H1 (cell line): ENCODE measurements at regions not wholly inside any gene's neighbourhood (a gene's known extent, or its start where the extent isn't known, plus 50 kb on each side); places are given as distances from the start of the nearest gene placed in this dataset.

Experiments
- CTCF ChIA-PET: fragments of 300-600 bp; sonication (Branson Sonifier 250); formaldehyde crosslinking; loops from one replicate; lab custom pipeline; 2021; ENCODE audit not compliant: partially characterized antibody; lab: Charles Lee
- POLR2A ChIA-PET: fragments of 300-600 bp; sonication (Branson Sonifier 250); formaldehyde crosslinking; loops from one replicate; lab custom pipeline; 2021; ENCODE audit warnings: inconsistent platforms; ENCODE audit not compliant: partially characterized antibody; lab: Charles Lee
- DNase-seq, 2 experiments: peaks; one replicate each; pipeline versions ENCODE4 v3.0.0 to v3.0.0-alpha.2; 2010 to 2022; ENCODE audit warnings: low spot score in 2 of 2, low read depth in 1 of 2, mixed read lengths in 1 of 2
- FAIRE-seq: peaks from 2 replicates; lab custom pipeline; 2011; peaks lifted over from hg19 to GRCh38; lab: Jason Lieb, UNC
- H2AFZ ChIP-seq: 2 replicates; pipeline ENCODE4 v1.8.1; 2012; ENCODE audit warnings: low read length, inconsistent platforms
- H2AK5ac ChIP-seq: 2 replicates; pipeline ENCODE4 v1.6.1; 2013; ENCODE audit warnings: low read depth, low read length
- H2BK120ac ChIP-seq: replicated peaks from 2 replicates; pipeline ENCODE3; 2013; ENCODE audit warnings: low read depth, low read length, inconsistent platforms
- H2BK12ac ChIP-seq: 2 replicates; pipeline ENCODE4 v1.6.1; 2013; ENCODE audit warnings: low read depth, low read length
- H2BK15ac ChIP-seq: 2 replicates; pipeline ENCODE4 v1.6.1; 2013; ENCODE audit warnings: low read length
- H2BK20ac ChIP-seq: 2 replicates; pipeline ENCODE4 v1.6.1; 2013; ENCODE audit warnings: low read length
- H2BK5ac ChIP-seq: 2 replicates; pipeline ENCODE4 v1.6.1; 2013; ENCODE audit warnings: low read depth, low read length
- H3K14ac ChIP-seq: 2 replicates; pipeline ENCODE4 v1.6.1; 2013; ENCODE audit warnings: inconsistent platforms; ENCODE audit not compliant: insufficient read length
- H3K18ac ChIP-seq: 2 replicates; pipeline ENCODE4 v1.6.1; 2013; ENCODE audit warnings: low read length; ENCODE audit errors: extremely low read depth
- H3K23ac ChIP-seq: 2 replicates; pipeline ENCODE4 v1.6.1; 2013; ENCODE audit warnings: inconsistent platforms; ENCODE audit not compliant: insufficient read length
- H3K23me2 ChIP-seq: 2 replicates; pipeline ENCODE4 v1.6.1; 2013; ENCODE audit warnings: low read depth, low read length
- H3K27ac ChIP-seq: 2 replicates; pipeline ENCODE4 v1.6.1; 2011; ENCODE audit warnings: low read depth, low read length, inconsistent platforms
- H3K27me3 ChIP-seq, 4 experiments: replicated peaks in 1 of 4; 1 replicate in 1 of 4; 2 replicates in 3 of 4; pipeline versions ENCODE4 v1.6.1 to v1.8.1; 2011 to 2013; ENCODE audit warnings: low read length in 3 of 4, mild to moderate bottlenecking in 3 of 4, inconsistent platforms in 2 of 4, mixed read lengths in 2 of 4, moderate library complexity in 1 of 4; ENCODE audit not compliant: control insufficient read depth in 3 of 4, insufficient read depth in 3 of 4; ENCODE audit errors: extremely low read depth in 1 of 4
- H3K36me3 ChIP-seq, 4 experiments: 2 replicates each; pipeline versions ENCODE4 v1.6.1 to v1.8.1; 2011 to 2013; ENCODE audit warnings: mild to moderate bottlenecking in 4 of 4, low read length in 3 of 4, moderate library complexity in 2 of 4, control low read depth in 1 of 4, inconsistent platforms in 1 of 4; ENCODE audit not compliant: insufficient read depth in 4 of 4, control insufficient read depth in 2 of 4
- H3K4ac ChIP-seq: replicated peaks from 2 replicates; pipeline ENCODE3; 2013; ENCODE audit warnings: low read length, low read depth, mixed read lengths, inconsistent platforms; ENCODE audit not compliant: insufficient read length
- H3K4me1 ChIP-seq, 4 experiments: replicated peaks in 1 of 4; 1 replicate in 1 of 4; 2 replicates in 3 of 4; pipeline versions ENCODE4 v1.6.1 to v1.8.1; 2011 to 2013; ENCODE audit warnings: low read length in 3 of 4, inconsistent platforms in 2 of 4, mixed read lengths in 1 of 4; ENCODE audit not compliant: insufficient read depth in 4 of 4, control insufficient read depth in 3 of 4
- H3K4me2 ChIP-seq, 2 experiments: 2 replicates each; pipeline versions ENCODE4 v1.6.1 to v1.8.1; 2011 to 2013; ENCODE audit warnings: low read depth in 2 of 2, low read length in 2 of 2, control low read depth in 1 of 2, inconsistent platforms in 1 of 2, mild to moderate bottlenecking in 1 of 2; ENCODE audit not compliant: insufficient read depth in 1 of 2
- H3K4me3 ChIP-seq, 4 experiments: fragments of 200-600, 300-600 bp in 1 of 4; sonication (generic), shearing (Covaris generic), sonication (Bioruptor Twin) in 1 of 4; 2 replicates each; pipeline versions ENCODE4 v1.5.1 to v1.8.1; 2011 to 2016; ENCODE audit warnings: low read length in 4 of 4, low read depth in 3 of 4, control low read depth in 2 of 4, inconsistent platforms in 2 of 4, mild to moderate bottlenecking in 2 of 4, mixed read lengths in 1 of 4, moderate library complexity in 1 of 4; ENCODE audit not compliant: insufficient read depth in 2 of 4; ENCODE audit errors: extremely low read depth in 1 of 4
- H3K56ac ChIP-seq: replicated peaks from 2 replicates; pipeline ENCODE3; 2013; ENCODE audit warnings: low read depth, mild to moderate bottlenecking, mixed read lengths, low read length, inconsistent platforms; ENCODE audit not compliant: insufficient read length
- H3K79me1 ChIP-seq: 2 replicates; pipeline ENCODE4 v1.6.1; 2013; ENCODE audit warnings: low read depth, low read length, control low read depth
- H3K79me2 ChIP-seq, 2 experiments: 2 replicates each; pipeline versions ENCODE4 v1.6.1 to v1.8.1; 2012 to 2013; ENCODE audit warnings: low read length in 2 of 2, mild to moderate bottlenecking in 2 of 2, inconsistent platforms in 1 of 2; ENCODE audit not compliant: insufficient read depth in 2 of 2, control insufficient read depth in 1 of 2
- H3K9ac ChIP-seq, 4 experiments: replicated peaks in 1 of 4; 1 replicate in 1 of 4; 2 replicates in 3 of 4; pipeline versions ENCODE4 v1.6.1 to v1.8.1; 2011 to 2013; ENCODE audit warnings: low read depth in 3 of 4, low read length in 3 of 4, control low read depth in 2 of 4, mild to moderate bottlenecking in 2 of 4, moderate library complexity in 2 of 4, inconsistent platforms in 1 of 4; ENCODE audit errors: extremely low read depth in 1 of 4
- H3K9me3 ChIP-seq, 2 experiments: 2 replicates each; pipeline versions ENCODE4 v1.6.1 to v1.8.1; 2012 to 2013; ENCODE audit warnings: mild to moderate bottlenecking in 2 of 2, moderate library complexity in 2 of 2, control low read depth in 1 of 2, inconsistent platforms in 1 of 2, low read depth in 1 of 2, low read length in 1 of 2, mixed read lengths in 1 of 2; ENCODE audit not compliant: insufficient read depth in 2 of 2
- H4K20me1 ChIP-seq, 2 experiments: replicated peaks in 1 of 2; 2 replicates each; pipeline versions ENCODE3 to v1.8.1; 2011 to 2013; ENCODE audit warnings: inconsistent platforms in 2 of 2, low read length in 2 of 2, mild to moderate bottlenecking in 1 of 2; ENCODE audit not compliant: insufficient read depth in 2 of 2, control insufficient read depth in 1 of 2
- H4K5ac ChIP-seq: 2 replicates; pipeline ENCODE4 v1.6.1; 2013; ENCODE audit warnings: low read length, low read depth, mixed read lengths, inconsistent platforms; ENCODE audit not compliant: insufficient read length
- H4K8ac ChIP-seq: 2 replicates; pipeline ENCODE4 v1.8.0; 2013; ENCODE audit warnings: mild to moderate bottlenecking, moderate library complexity, low read length, inconsistent platforms; ENCODE audit not compliant: insufficient read depth; ENCODE audit errors: extremely low read depth
- H4K91ac ChIP-seq: replicated peaks from 2 replicates; pipeline ENCODE3; 2013; ENCODE audit warnings: low read length, mixed read lengths, inconsistent platforms; ENCODE audit not compliant: insufficient read length
- CREB1 ChIP-seq: IDR thresholded peaks from 2 replicates; pipeline ENCODE4 v1.6.1; 2012; ENCODE audit warnings: inconsistent platforms
- CTBP2 ChIP-seq: IDR thresholded peaks from 2 replicates; pipeline ENCODE4 v1.7.0; 2011; ENCODE audit warnings: borderline replicate concordance, mild to moderate bottlenecking, moderate library complexity, mixed read lengths, low read length; ENCODE audit not compliant: insufficient read depth, insufficient read length
- EGR1 ChIP-seq: IDR thresholded peaks from 2 replicates; pipeline ENCODE4 v1.6.1; 2011; ENCODE audit warnings: low read depth, low read length, borderline replicate concordance
- GABPA ChIP-seq: IDR thresholded peaks from 2 replicates; pipeline ENCODE4 v1.6.1; 2011; ENCODE audit warnings: mild to moderate bottlenecking, low read length, moderate library complexity, borderline replicate concordance; ENCODE audit not compliant: insufficient read depth
- MAFK ChIP-seq: IDR thresholded peaks from 2 replicates; pipeline ENCODE4 v1.6.1; 2012; ENCODE audit warnings: low read depth, mild to moderate bottlenecking, improper control_type of control experiment, low read length
- MAX ChIP-seq: IDR thresholded peaks from 2 replicates; pipeline ENCODE4 v1.6.1; 2012; ENCODE audit warnings: inconsistent platforms
- PHF8 ChIP-seq: fragments of 200-600 bp; sonication (generic); conservative IDR thresholded peaks from 2 replicates; pipeline ENCODE4 v1.7.1; 2012; ENCODE audit warnings: low read depth, mild to moderate bottlenecking, inconsistent platforms, low read length, moderate library complexity
- SUZ12 ChIP-seq: fragments of 200-600 bp; sonication (generic); IDR thresholded peaks from 2 replicates; pipeline ENCODE4 v1.6.1; 2012; ENCODE audit warnings: mild to moderate bottlenecking, inconsistent platforms, low read length, moderate library complexity, mixed read lengths
- TAF7 ChIP-seq: optimal IDR thresholded peaks from 2 replicates; pipeline ENCODE3; 2011; ENCODE audit warnings: low read depth, mild to moderate bottlenecking, inconsistent platforms, low read length, moderate library complexity, borderline replicate concordance
- TCF12 ChIP-seq: IDR thresholded peaks from 2 replicates; pipeline ENCODE4 v1.6.1; 2011; ENCODE audit warnings: low read depth, mild to moderate bottlenecking, low read length
- TEAD4 ChIP-seq: IDR thresholded peaks from 2 replicates; pipeline ENCODE4 v1.6.1; 2012; ENCODE audit warnings: low read depth, low read length, inconsistent platforms, mixed read lengths

DNA sequence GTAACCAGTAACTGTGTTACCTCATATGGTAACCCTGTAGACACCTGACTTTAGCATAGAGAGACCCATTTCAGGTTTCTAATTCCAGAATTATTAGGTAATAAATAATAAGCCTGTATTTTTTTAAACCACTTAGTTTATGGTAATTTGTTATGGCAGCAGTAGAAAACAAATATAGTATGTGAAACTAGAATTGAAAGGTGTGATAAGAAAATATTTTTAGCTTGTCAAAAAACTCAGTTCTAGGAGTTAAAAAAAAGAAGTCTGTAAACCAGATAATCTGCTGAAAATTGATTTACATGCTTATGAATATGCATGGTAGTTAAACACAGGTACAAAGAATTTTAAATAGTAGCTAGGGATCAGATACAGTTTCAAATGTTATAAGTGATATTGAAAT lies 695.0 kb upstream of the GJE1 start:
- Histone ChIP-seq H3K4me2 (no peak overlapping the region), H3K23me2 (no peaks in the 10 kb centered on the region), H3K4me1 (no peaks in the 10 kb centered on the region), H3K79me2 (no peaks in the 10 kb centered on the region), H3K27ac (no peak overlapping the region), H2AFZ (no peak overlapping the region), H3K23ac (no peak overlapping the region), H3K18ac (no peak overlapping the region), H3K79me1 (no peaks in the 10 kb centered on the region), H4K91ac (no peak overlapping the region), H3K9me3 (peaks cover 3 to 6% of the 10 kb centered on the region in 2 experiments; a peak in 3 of 4 replicates), H3K36me3 (no peaks in the 10 kb centered on the region; a peak in 1 of 8 replicates), H2BK5ac (no peak overlapping the region), H3K14ac (no peak overlapping the region), H3K4ac (no peak overlapping the region), H3K9ac (no peak overlapping the region), H4K20me1 (no peaks in the 10 kb centered on the region), H2BK12ac (no peak overlapping the region), H3K27me3 (no peaks in the 10 kb centered on the region), H2AK5ac (no peak overlapping the region), H4K8ac (no peak overlapping the region), H3K56ac (no peak overlapping the region), H2BK20ac (no peak overlapping the region), H2BK120ac (no peak overlapping the region), H2BK15ac (no peak overlapping the region), H4K5ac (no peak overlapping the region), H3K4me3 (no peak overlapping the region)
- TF ChIP-seq EGR1 (no peak), PHF8 (no peak), CREB1 (no peak), MAFK (no peak), TEAD4 (no peak), SUZ12 (no peak), TCF12 (no peak), GABPA (no peak), TAF7 (no peak), CTBP2 (no peak), MAX (no peak)
- no peak for FAIRE-seq
- no peak for DNase-seq
- ChIA-PET CTCF (no interaction called here), POLR2A (no interaction called here)
